ENCODE measurements at regions not wholly inside any gene's neighbourhood (a gene's known extent, or its start where the extent isn't known, plus 50 kb on each side); places are given as distances from the start of the nearest gene placed in this dataset.

- H3K9me2 ChIP-seq (ENCODE audit: low read depth, low read length): no peaks in the 10 kb centered on the region
Measured at GRCh38 chr2:160914217-160914616, 246.0 kb upstream of the TANK start.

GRCh38 chr2:160916300-160916699 lies 243.9 kb upstream of the TANK start:
- no peaks in the 10 kb centered on the region for H3K36me3 ChIP-seq (ENCODE audit: insufficient read depth, low read length)
- H3K27ac ChIP-seq (ENCODE audit: low read depth, low read length, poor library complexity, severe bottlenecking): no peak overlapping the region
- no peaks in the 10 kb centered on the region for H3K9me3 ChIP-seq (ENCODE audit: low read length)
- no peak overlapping the region for H3K4me3 ChIP-seq (ENCODE audit: low read depth, low read length, poor library complexity, severe bottlenecking)
- no peaks in the 10 kb centered on the region for H3K9me2 ChIP-seq (ENCODE audit: low read depth, low read length)
- H3K4me1 ChIP-seq (ENCODE audit: insufficient read depth, low read length, severe bottlenecking): no peaks in the 10 kb centered on the region
- no peaks in the 10 kb centered on the region for H4K20me1 ChIP-seq (ENCODE audit: insufficient read depth, low read length)
- no peaks in the 10 kb centered on the region for H3K27me3 ChIP-seq (ENCODE audit: insufficient read depth, low read length)
- H3K9ac ChIP-seq (ENCODE audit: low read length): no peak overlapping the region
- no peak for TF ChIP-seq EZH2 (IDR thresholded peaks at IDR 0.05; ENCODE audit: borderline replicate concordance, low read length)
- TF ChIP-seq, protein P1, sequence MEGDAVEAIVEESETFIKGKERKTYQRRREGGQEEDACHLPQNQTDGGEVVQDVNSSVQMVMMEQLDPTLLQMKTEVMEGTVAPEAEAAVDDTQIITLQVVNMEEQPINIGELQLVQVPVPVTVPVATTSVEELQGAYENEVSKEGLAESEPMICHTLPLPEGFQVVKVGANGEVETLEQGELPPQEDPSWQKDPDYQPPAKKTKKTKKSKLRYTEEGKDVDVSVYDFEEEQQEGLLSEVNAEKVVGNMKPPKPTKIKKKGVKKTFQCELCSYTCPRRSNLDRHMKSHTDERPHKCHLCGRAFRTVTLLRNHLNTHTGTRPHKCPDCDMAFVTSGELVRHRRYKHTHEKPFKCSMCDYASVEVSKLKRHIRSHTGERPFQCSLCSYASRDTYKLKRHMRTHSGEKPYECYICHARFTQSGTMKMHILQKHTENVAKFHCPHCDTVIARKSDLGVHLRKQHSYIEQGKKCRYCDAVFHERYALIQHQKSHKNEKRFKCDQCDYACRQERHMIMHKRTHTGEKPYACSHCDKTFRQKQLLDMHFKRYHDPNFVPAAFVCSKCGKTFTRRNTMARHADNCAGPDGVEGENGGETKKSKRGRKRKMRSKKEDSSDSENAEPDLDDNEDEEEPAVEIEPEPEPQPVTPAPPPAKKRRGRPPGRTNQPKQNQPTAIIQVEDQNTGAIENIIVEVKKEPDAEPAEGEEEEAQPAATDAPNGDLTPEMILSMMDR (IDR thresholded peaks at IDR 0.05; ENCODE audit: low read length): no peak
- H3K79me2 ChIP-seq (ENCODE audit: insufficient read depth, low read length): no peaks in the 10 kb centered on the region
- H3K4me2 ChIP-seq (ENCODE audit: low read length): no peak overlapping the region
- no peak overlapping the region for H2AFZ ChIP-seq (ENCODE audit: low read length)
- H3F3A ChIP-seq (ENCODE audit: insufficient read depth, low read length): no peaks in the 10 kb centered on the region

More at GRCh38 chr2:160914217-160914616, 246.0 kb upstream of the TANK start:
- H3F3A ChIP-seq (ENCODE audit: insufficient read depth, low read length): no peaks in the 10 kb centered on the region
- no peaks in the 10 kb centered on the region for H3K27me3 ChIP-seq (ENCODE audit: insufficient read depth, low read length)
- H3K27ac ChIP-seq (ENCODE audit: low read depth, low read length, poor library complexity, severe bottlenecking): no peak overlapping the region
- no peak for TF ChIP-seq EZH2 (IDR thresholded peaks at IDR 0.05; ENCODE audit: borderline replicate concordance, low read length)
- TF ChIP-seq, protein P1 (IDR thresholded peaks at IDR 0.05; ENCODE audit: low read length): no peak
- H2AFZ ChIP-seq (ENCODE audit: low read length): no peak overlapping the region
- no peak overlapping the region for H3K4me2 ChIP-seq (ENCODE audit: low read length)
- H3K36me3 ChIP-seq (ENCODE audit: insufficient read depth, low read length): no peaks in the 10 kb centered on the region
- H3K9ac ChIP-seq (ENCODE audit: low read length): no peak overlapping the region
- H3K4me1 ChIP-seq (ENCODE audit: insufficient read depth, low read length, severe bottlenecking): no peaks in the 10 kb centered on the region
- no peaks in the 10 kb centered on the region for H3K9me3 ChIP-seq (ENCODE audit: low read length)
- no peaks in the 10 kb centered on the region for H3K79me2 ChIP-seq (ENCODE audit: insufficient read depth, low read length)
- no peak overlapping the region for H3K4me3 ChIP-seq (ENCODE audit: low read depth, low read length, poor library complexity, severe bottlenecking)
- no peaks in the 10 kb centered on the region for H4K20me1 ChIP-seq (ENCODE audit: insufficient read depth, low read length)

GRCh38 chr2:160917850-160918249 lies 242.4 kb upstream of the TANK start:
- Histone ChIP-seq H3K27me3 (ENCODE audit: insufficient read depth, low read length) (no peaks in the 10 kb centered on the region), H3K36me3 (ENCODE audit: insufficient read depth, low read length) (no peaks in the 10 kb centered on the region), H3K9me2 (ENCODE audit: low read depth, low read length) (no peaks in the 10 kb centered on the region), H3K27ac (ENCODE audit: low read depth, low read length, poor library complexity, severe bottlenecking) (no peak overlapping the region), H3K9ac (ENCODE audit: low read length) (no peak overlapping the region), H2AFZ (ENCODE audit: low read length) (no peak overlapping the region), H3K4me1 (ENCODE audit: insufficient read depth, low read length, severe bottlenecking) (no peaks in the 10 kb centered on the region), H3K4me2 (ENCODE audit: low read length) (no peak overlapping the region), H3F3A (ENCODE audit: insufficient read depth, low read length) (no peaks in the 10 kb centered on the region), H4K20me1 (ENCODE audit: insufficient read depth, low read length) (no peaks in the 10 kb centered on the region), H3K79me2 (ENCODE audit: insufficient read depth, low read length) (no peaks in the 10 kb centered on the region), H3K9me3 (ENCODE audit: low read length) (no peaks in the 10 kb centered on the region), H3K4me3 (ENCODE audit: low read depth, low read length, poor library complexity, severe bottlenecking) (no peak overlapping the region)
- TF ChIP-seq, protein P1 (IDR thresholded peaks at IDR 0.05; ENCODE audit: low read length): no peak
- TF ChIP-seq EZH2 (IDR thresholded peaks at IDR 0.05; ENCODE audit: borderline replicate concordance, low read length): no peak
